Adrenal gland (tissue), 9 donors: ENCODE measurements at regions not wholly inside any gene's neighbourhood (a gene's known extent, or its start where the extent isn't known, plus 50 kb on each side); places are given as distances from the start of the nearest gene placed in this dataset.
"Not testable (repeated sequence)": the region's sequence is repeated elsewhere in the genome, so short reads cannot be mapped to it uniquely, and the experiment has no call there.

Experiments used
- DNase-seq, 7 donors: peaks; one replicate each; pipeline ENCODE4 v3.0.0-alpha.2; 2019 to 2020
- H3K27ac ChIP-seq, 5 donors: fragments of 200-600 bp; sonication (generic) in 4 of 5; 1 replicate in 3 of 5; 2 replicates in 2 of 5; pipeline versions ENCODE4 v1.5.1 to v1.8.0; 2016 to 2020; ENCODE audit warnings: mild to moderate bottlenecking in 1 of 5
- H3K27me3 ChIP-seq: fragments of 200-600 bp; 2 replicates; pipeline ENCODE4 v1.8.0; 2021
- H3K36me3 ChIP-seq, 2 donors: fragments of 200-600 bp; replicated peaks in 1 of 2; 1 replicate in 1 of 2; 2 replicates in 1 of 2; pipeline versions ENCODE4 v1.5.1 to v1.8.0; 2018 to 2022
- H3K4me1 ChIP-seq, 2 donors: fragments of 200-600 bp; replicated peaks in 1 of 2; 1 replicate in 1 of 2; 2 replicates in 1 of 2; pipeline versions ENCODE4 v1.5.1 to v1.8.0; 2018 to 2021
- H3K4me3 ChIP-seq, 4 donors: fragments of 200-600 bp; sonication (generic) in 3 of 4; one replicate each; pipeline ENCODE4 v1.5.1; 2016 to 2018
- H3K9me3 ChIP-seq, 3 donors: fragments of 200-600 bp; sonication (generic) in 1 of 3; replicated peaks in 1 of 3; 1 replicate in 2 of 3; 2 replicates in 1 of 3; pipeline versions ENCODE4 v1.5.1 to v1.8.0; 2016 to 2021
- CTCF ChIP-seq, 6 experiments: fragments of 450-650 bp in 4 of 6; fragments of 200-600 bp in 2 of 6; sonication (generic) in 1 of 6; IDR thresholded peaks; 1 replicate in 5 of 6; 2 replicates in 1 of 6; pipeline versions ENCODE4 v1.5.1 to v1.8.0; 2016 to 2021; ENCODE audit warnings: antibody characterized with exemption in 6 of 6, mild to moderate bottlenecking in 2 of 6, moderate library complexity in 1 of 6
- POLR2A ChIP-seq, 2 donors: fragments of 450-650 bp; IDR thresholded peaks; one replicate each; pipeline ENCODE4 v1.6.1; 2017; ENCODE audit warnings: antibody characterized with exemption in 2 of 2, mild to moderate bottlenecking in 2 of 2, moderate library complexity in 1 of 2
- WGBS, 4 donors: extraction: QIAGEN DNeasy Blood & Tissue Kit in 2 of 4; methylation state at CpG; one replicate each; pipeline versions ENCODE4 v1.1.5 to v1.1.7; 2013 to 2017; 5-methylcytosine and 5-hydroxymethylcytosine counted together
- intact Hi-C, 2 donors: fragments of 100-400 bp; cut with DNase I; formaldehyde crosslinking; loops; one replicate each; pipeline versions ENCODE4 v1.14.1 to v1.15.0; 2022 to 2023
- donor health status: healthy with polysubstance abuse.
- donor health status: Bipolar disorder and iron deficiency.
- donor health status: DM: yes; HTN: yes; CAD: no.
- donor health status: DM: no; HTN: no; CAD: no.
- donor health status: DM: no; HTN: no; CAD: no.

- Histone ChIP-seq H3K9me3 (no peaks in the 10 kb centered on the region), H3K4me1 (no peaks in the 10 kb centered on the region), H3K27ac (no peak overlapping the region), H3K4me3 (no peak overlapping the region), H3K27me3 (no peaks in the 10 kb centered on the region), H3K36me3 (no peaks in the 10 kb centered on the region)
- TF ChIP-seq CTCF (IDR thresholded peaks at IDR 0.05) (no peak), POLR2A (IDR thresholded peaks at IDR 0.05) (no peak)
- intact Hi-C loops: no loop called here
- DNase-seq: no peak
- WGBS, 4 donors: 79 to 91% (median 83%) methylated on average over 2 of the region's 2 CpGs
These were observed 74.1 kb downstream of the VIP start for GRCh38 chr6:152824666-152825065.

GRCh38 chr6:152828431-152828830 lies 77.8 kb downstream of the VIP start:
- Histone ChIP-seq H3K27ac (no peak overlapping the region), H3K36me3 (no peaks in the 10 kb centered on the region), H3K9me3 (no peaks in the 10 kb centered on the region), H3K4me3 (no peak overlapping the region), H3K27me3 (no peaks in the 10 kb centered on the region), H3K4me1 (no peaks in the 10 kb centered on the region)
- intact Hi-C loops: no loop called here
- TF ChIP-seq CTCF (IDR thresholded peaks at IDR 0.05): no peak
- TF ChIP-seq POLR2A (IDR thresholded peaks at IDR 0.05): no peak
- no peak for DNase-seq
- WGBS, 4 donors: 50 to 70% (median 56%) methylated on average over 1 of the region's 1 CpG

GRCh38 chr6:152834366-152834765 lies 83.8 kb downstream of the VIP start:
- intact Hi-C loops, H3K36me3 ChIP-seq, H3K27ac ChIP-seq, H3K27me3 ChIP-seq, H3K4me3 ChIP-seq, DNase-seq, H3K9me3 ChIP-seq, H3K4me1 ChIP-seq: not testable (repeated sequence)
- 91 to 98% (median 92%) methylated on average over 7 to 31 of the region's 31 CpGs for WGBS, 4 donors

- WGBS, 4 donors: 15 to 23% (median 20%) methylated on average over 1 of the region's 1 CpG
- TF ChIP-seq CTCF (IDR thresholded peaks at IDR 0.05) (no peak), POLR2A (IDR thresholded peaks at IDR 0.05) (no peak)
- intact Hi-C loops: no loop called here
- Histone ChIP-seq H3K27me3 (no peaks in the 10 kb centered on the region), H3K4me3 (no peak overlapping the region), H3K27ac (no peak overlapping the region), H3K4me1 (no peaks in the 10 kb centered on the region), H3K9me3 (no peaks in the 10 kb centered on the region), H3K36me3 (no peaks in the 10 kb centered on the region)
- no peak for DNase-seq
These were observed 85.9 kb downstream of the VIP start for GRCh38 chr6:152836523-152836922.

GRCh38 chr6:152845421-152845820 lies 94.8 kb downstream of the VIP start:
- Histone ChIP-seq H3K27ac (no peak overlapping the region), H3K9me3 (no peaks in the 10 kb centered on the region), H3K4me3 (no peak overlapping the region), H3K4me1 (no peaks in the 10 kb centered on the region), H3K27me3 (no peaks in the 10 kb centered on the region), H3K36me3 (no peaks in the 10 kb centered on the region)
- TF ChIP-seq POLR2A (IDR thresholded peaks at IDR 0.05) (no peak), CTCF (IDR thresholded peaks at IDR 0.05) (no peak)
- DNase-seq: no peak
- intact Hi-C loops: no loop called here
